ENCODE measurements at regions not wholly inside any gene's neighbourhood (a gene's known extent, or its start where the extent isn't known, plus 50 kb on each side); places are given as distances from the start of the nearest gene placed in this dataset.

GRCh38 chr13:73782450-73783449, 351.5 kb downstream of the KLF12 start:
- DNase-seq: no peak

DNA sequence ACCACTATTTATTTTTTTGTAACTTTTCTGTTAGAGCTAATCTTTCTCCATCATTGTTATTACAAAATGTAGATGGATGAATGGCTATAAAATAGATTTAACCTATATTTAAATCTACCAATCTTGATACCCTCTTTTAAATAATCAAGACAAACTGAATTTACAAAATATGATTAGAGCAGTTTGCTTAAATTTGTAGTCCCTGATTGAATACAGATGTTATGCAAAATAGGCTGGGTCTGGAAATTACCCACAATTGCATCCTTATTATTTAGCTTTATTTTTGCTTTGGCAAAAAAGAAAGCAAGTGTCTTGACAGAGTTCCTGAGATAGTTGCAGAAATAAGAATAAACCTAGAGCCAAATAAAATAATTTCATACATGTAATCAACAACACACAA, 352.8 kb downstream of the KLF12 start:
- no peak for DNase-seq

DNA sequence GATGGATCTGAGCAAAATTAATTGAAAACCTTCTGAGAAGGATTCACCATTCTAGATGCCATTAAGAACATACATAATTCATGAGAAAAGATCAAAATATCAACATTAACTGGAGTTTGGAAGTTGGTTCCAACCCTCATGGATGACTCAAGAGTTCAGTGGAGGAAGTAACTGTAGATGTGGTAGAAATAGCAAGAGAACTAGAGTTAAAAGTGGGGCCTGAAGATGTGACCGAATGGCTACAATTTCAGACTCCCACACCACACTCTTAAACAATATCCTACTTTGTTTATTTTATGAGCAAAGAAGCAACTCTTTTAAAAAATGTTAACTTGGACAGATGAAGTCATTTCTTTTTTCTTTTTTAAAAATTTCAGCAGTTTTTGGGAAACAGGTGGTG, 354.3 kb downstream of the KLF12 start:
- no peak for DNase-seq

- no peak for DNase-seq
These were observed 355.9 kb downstream of the KLF12 start for GRCh38 chr13:73778242-73778864.

DNA sequence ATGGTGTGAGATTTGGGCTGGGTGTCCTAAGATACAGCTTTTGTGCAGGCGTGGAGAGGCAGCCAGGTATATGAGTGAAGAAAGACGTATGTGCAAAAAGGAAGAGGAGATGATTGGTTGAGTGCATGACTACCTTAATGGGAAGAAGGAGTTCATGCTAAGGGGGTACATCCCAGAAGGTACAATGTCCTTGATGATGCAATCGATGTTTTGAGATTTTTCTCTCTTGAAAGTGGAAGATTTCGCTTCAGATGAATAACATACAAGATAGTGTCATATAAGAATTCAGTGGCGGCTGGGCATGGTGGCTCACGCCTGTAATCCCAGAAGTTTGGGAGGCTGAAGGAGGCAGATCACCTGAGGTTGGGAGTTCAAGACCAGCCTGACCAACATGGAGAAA, 357.1 kb downstream of the KLF12 start:
- no peak for DNase-seq

GRCh38 chr13:73776151-73776785, 357.9 kb downstream of the KLF12 start:
- DNase-seq: no peak

DNA sequence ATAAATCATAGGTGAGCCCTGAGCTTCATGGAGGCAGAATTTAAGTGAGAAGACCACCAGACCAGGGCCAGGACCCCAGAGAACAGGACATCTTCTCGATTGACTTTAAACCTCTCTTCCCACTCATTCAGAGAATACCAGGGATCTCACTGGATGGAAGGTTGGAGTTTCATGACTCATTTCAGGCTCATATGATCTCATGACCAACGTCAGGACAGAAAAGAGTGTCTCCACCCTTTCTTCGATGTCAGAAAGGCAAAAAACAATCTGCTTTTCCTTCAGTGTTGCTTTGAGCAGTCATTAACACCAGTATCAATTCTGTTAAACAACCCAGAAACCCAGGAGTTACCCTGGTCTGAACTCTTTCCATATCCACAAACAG, 361.0 kb downstream of the KLF12 start:
- no peak for DNase-seq

DNA sequence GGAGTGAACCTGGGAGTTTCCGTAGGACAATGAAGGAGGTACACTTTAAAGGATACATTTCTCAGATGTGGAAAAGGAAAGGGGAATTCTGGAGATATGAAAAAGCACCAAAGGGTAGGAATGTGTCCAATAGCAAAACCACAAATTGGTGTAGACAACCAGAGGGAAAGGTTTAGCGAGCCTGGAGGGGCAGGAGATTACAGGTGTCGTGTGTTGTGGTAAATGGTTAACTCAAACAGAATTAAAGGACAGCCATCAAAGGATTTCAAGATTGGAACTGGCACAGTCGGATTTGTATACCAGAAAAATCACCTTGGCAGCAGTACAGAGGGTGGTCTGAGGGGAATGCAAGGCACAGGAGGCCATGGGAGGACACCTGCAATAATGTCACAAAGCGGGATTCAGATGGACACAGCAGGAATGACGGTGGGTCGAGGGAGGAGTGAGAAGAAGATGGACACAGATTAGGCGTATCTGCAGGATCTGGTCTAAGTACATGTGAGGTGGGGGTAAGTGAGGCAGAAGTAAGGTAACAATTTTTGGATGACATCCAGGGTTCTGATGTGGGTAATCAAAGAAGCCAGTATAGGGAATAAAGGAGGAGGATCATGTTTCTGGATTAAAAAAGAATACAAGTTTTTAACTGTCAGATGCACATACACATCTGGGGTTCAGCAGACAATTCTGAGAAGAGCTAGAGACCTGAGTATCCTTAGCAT, 361.6 kb downstream of the KLF12 start:
- DNase-seq: no peak

- DNase-seq: peak; percentile 70
These were observed 366.4 kb downstream of the KLF12 start for GRCh38 chr13:73767747-73768315.

DNA sequence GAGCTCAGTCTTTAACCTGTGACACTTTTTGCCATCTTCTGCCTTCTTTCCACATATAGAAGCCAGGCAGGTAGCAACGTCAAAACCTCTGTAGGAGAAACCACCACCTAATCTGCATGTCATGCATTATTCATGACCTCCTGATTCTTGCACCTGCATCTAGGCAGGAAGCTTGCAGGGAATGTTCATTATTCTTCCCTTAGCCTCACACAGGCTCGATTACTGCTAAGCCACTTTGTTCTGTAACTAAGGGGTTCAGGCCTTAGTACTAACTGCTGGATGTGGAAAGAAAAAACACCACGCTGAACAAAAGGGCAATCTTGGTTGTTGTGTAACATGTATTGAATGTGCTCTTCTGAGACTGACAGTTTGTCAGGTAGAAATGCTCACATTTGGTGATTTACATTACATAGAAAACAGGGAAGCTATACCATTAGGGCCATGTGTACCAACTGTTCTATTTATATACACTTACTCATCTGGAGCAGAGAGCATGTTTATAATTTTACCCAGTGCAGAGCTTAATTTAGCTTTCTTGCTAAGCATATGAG, 366.9 kb downstream of the KLF12 start:
- peak; percentile 16 for DNase-seq

- peak; percentile 93 for DNase-seq
These were observed 368.4 kb downstream of the KLF12 start for GRCh38 chr13:73765651-73766384.

DNA sequence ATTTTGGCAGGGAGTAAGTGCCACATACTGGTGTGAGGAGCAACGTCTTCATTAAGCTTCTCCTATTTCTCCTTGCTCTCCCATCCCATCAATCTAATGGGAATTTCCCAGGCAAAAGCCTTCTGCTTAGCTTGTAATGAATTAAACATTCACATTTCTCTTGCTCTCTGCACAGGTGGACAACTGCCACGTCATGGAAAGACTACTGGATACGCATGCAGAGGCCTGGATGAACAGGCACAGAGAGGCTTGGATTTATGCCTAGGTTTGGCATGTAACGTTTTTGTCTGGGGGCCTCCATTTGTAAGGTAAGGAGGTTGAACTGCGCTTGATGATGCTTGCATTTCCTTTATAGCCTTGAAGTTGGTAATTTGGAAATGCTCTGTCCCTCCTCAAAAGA, 374.8 kb downstream of the KLF12 start:
- DNase-seq: no peak

DNA sequence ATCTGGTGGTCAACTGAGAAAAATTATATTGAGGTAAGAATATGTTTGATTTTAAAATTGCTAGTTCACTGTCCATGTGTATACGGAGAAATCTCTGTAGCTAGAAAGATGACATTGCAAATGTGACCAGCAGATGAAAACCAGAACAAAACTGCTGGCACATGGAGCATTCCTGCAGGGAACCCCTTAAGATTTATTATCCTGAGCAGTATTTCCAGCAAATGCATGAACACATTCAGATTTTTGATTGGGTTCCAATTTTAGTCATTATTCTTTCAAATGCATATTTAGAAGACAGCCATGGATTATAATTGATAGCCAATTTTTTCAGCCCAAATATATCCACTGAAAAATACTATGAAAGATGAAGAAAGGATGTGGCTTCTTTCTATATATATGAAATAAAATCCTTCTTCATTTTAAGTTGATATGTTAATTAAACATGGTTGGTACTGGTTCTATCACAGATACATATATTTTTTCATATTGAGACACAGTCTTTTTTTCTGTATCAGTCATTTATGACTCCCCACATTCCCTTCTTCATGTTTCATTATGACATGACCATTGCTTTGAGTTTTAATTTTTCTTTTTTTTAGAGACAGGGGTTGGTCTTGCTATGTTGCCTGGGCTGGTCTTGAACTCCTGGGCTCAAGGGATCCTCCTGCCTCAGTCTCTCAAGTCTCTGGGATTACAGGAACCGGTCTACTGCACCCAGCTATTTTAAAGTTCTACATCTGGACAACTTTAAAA, 376.5 kb downstream of the KLF12 start:
- DNase-seq: no peak

- DNase-seq: peak; percentile 56
These were observed 379.4 kb downstream of the KLF12 start for GRCh38 chr13:73754727-73755292.

- DNase-seq: no peak
These were observed 380.0 kb downstream of the KLF12 start for GRCh38 chr13:73754241-73754640.

- DNase-seq: no peak
These were observed 382.9 kb downstream of the KLF12 start for GRCh38 chr13:73751290-73751689.

GRCh38 chr13:73748404-73748803, 385.8 kb downstream of the KLF12 start:
- no peak for DNase-seq

DNA sequence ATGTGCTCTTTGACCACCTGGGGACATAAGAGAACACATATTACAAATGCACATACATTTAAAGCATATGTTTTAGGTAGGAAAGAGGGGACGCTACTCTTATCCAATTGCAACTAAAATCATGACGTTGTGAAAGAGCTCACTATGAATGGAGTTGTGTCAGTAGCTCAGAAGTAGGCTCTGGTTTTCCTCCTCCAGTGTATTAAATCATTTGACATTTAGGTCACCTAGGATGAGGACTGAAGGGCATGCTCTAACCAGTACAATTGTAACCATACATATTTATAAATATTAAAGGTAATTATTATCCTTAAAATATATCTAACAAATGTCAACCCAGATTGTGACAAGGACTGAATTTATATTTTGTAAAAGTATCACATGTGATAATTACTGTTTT, 389.0 kb downstream of the KLF12 start:
- no peak for DNase-seq

DNA sequence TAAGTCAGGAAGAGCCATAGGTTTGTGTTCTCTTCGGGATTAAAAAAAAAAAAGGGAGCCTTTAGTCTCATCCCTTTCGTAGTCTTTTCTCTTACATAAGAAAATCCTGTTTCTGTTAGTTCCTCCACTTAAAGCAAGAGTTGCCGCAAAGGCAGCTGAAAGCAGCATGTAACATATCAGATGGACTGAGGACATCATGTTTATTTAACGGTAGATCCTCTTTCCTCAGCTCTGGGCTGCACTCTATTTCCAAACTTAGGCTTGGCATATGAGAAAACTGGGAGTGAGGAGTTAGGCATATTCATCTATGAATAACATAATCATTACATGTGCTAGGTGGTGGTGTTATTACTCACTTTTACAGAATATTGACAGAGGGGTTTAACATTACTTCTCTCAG, 391.2 kb downstream of the KLF12 start:
- DNase-seq: no peak

GRCh38 chr13:73741742-73742141, 392.5 kb downstream of the KLF12 start:
- DNase-seq: no peak

- DNase-seq: peak; percentile 19
These were observed 393.1 kb downstream of the KLF12 start for GRCh38 chr13:73741111-73741510.

Measured in CD4-positive, alpha-beta T cell treated with Interleukin-17A for 4 hours (primary cell).